ENCODE measurements at regions not wholly inside any gene's neighbourhood (a gene's known extent, or its start where the extent isn't known, plus 50 kb on each side); places are given as distances from the start of the nearest gene placed in this dataset.

GRCh38 chr18:23332356-23332755 is 120.7 kb upstream of the RIOK3 start:
- no peak for TF ChIP-seq CTCF (IDR thresholded peaks at IDR 0.05; ENCODE audit: low read depth, low read length, missing control alignments)
- no peak for DNase-seq (ENCODE audit: low read depth)
- H3K4me3 ChIP-seq (ENCODE audit: low read depth, low read length) = no peak overlapping the region

GRCh38 chr18:23333827-23334226 is 119.3 kb upstream of the RIOK3 start:
- DNase-seq (ENCODE audit: low read depth) = no peak
- TF ChIP-seq CTCF (IDR thresholded peaks at IDR 0.05; ENCODE audit: low read depth, low read length, missing control alignments) = no peak
- no peak overlapping the region for H3K4me3 ChIP-seq (ENCODE audit: low read depth, low read length)

- H3K4me3 ChIP-seq (ENCODE audit: low read depth, low read length) = no peak overlapping the region
- no peak for DNase-seq (ENCODE audit: low read depth)
- no peak for TF ChIP-seq CTCF (IDR thresholded peaks at IDR 0.05; ENCODE audit: low read depth, low read length, missing control alignments)
Measured at GRCh38 chr18:23334569-23334968, 118.5 kb upstream of the RIOK3 start.

- DNase-seq (ENCODE audit: low read depth) = no peak
- H3K4me3 ChIP-seq (ENCODE audit: low read depth, low read length) = no peak overlapping the region
- no peak for TF ChIP-seq CTCF (IDR thresholded peaks at IDR 0.05; ENCODE audit: low read depth, low read length, missing control alignments)
Measured at GRCh38 chr18:23336101-23336500, 117.0 kb upstream of the RIOK3 start.

- H3K4me3 ChIP-seq (ENCODE audit: low read depth, low read length) = no peak overlapping the region
- DNase-seq (ENCODE audit: low read depth) = no peak
- no peak for TF ChIP-seq CTCF (IDR thresholded peaks at IDR 0.05; ENCODE audit: low read depth, low read length, missing control alignments)
Measured at GRCh38 chr18:23337599-23338444, 115.3 kb upstream of the RIOK3 start.

GRCh38 chr18:23340661-23341060 is 112.4 kb upstream of the RIOK3 start:
- no peak for DNase-seq (ENCODE audit: low read depth)
- no peak overlapping the region for H3K4me3 ChIP-seq (ENCODE audit: low read depth, low read length)
- TF ChIP-seq CTCF (IDR thresholded peaks at IDR 0.05; ENCODE audit: low read depth, low read length, missing control alignments) = no peak

- DNase-seq (ENCODE audit: low read depth) = no peak
- H3K4me3 ChIP-seq (ENCODE audit: low read depth, low read length) = no peak overlapping the region
- TF ChIP-seq CTCF (IDR thresholded peaks at IDR 0.05; ENCODE audit: low read depth, low read length, missing control alignments) = no peak
Measured at GRCh38 chr18:23341383-23341782, 111.7 kb upstream of the RIOK3 start.
